GM18526 (cell line): ENCODE measurements at regions not wholly inside any gene's neighbourhood (a gene's known extent, or its start where the extent isn't known, plus 50 kb on each side); places are given as distances from the start of the nearest gene placed in this dataset.

Experiments used
- POLR2A ChIP-seq: IDR thresholded peaks from 3 replicates; pipeline ENCODE4 v1.6.1; 2011; ENCODE audit not compliant: insufficient read length; ENCODE audit errors: extremely low read depth

DNA sequence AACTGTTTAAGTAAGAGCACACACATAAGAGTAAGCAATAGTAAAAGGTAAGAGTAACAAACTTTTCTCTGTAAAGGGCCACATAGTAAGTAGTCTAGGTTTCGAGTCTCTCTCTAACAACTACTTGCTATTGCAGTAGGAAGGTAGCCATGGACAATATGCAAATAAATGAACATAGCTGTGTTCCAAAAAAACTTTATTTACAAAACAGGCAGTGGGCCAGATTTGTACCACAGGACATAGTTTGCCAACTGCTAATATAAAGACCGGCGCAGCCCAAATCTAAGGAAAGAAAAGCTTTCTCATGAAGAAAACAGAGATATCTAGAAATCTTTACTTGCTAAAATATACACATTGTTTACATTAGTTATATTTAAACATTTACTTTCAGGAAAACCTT lies 239.0 kb upstream of the EGLN3 start:
- TF ChIP-seq POLR2A, result no peak

DNA sequence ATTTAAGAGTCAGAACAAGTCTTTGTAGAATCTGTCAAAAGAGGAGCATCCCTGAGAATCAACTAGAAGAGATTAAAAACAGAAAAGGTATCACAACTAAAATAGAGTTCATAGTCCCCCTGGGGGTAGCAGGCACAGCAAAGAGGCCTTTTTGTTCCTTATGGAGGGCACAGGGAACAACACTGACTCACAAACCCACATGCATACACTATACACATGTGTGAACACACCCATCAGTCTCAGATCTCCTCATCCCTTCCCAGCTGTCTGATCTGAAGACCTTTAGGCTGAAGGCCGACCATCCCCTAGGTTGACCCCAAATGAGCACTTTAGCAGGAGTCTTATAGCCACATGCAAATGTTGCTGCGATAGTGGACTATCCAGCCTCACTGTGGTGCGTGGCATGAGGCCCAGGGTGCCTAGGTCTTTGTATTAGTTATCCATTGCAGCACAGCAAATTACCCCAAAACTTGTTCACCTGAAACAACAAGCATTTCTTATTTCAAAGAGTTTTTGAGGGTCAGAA lies 236.7 kb upstream of the EGLN3 start:
- no peak for TF ChIP-seq POLR2A

DNA sequence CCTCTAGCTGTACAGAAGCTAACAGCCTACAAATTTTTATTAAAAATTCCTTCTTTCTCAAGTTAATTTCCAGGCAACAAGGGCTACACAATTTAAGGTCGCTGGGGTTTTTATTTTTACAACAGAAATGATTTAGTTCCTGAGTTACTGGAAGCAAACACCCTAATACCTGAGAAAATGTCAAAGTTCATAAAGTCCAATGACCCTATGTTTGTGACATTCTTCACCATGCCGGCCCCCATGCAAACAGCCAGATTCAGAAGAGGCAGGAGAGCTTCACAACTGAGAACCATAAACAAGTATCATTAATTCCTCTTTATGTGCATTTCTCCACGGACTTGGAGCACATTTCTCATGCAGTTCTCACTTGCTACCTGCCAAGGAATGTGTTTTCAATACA lies 236.2 kb upstream of the EGLN3 start:
- no peak for TF ChIP-seq POLR2A

DNA sequence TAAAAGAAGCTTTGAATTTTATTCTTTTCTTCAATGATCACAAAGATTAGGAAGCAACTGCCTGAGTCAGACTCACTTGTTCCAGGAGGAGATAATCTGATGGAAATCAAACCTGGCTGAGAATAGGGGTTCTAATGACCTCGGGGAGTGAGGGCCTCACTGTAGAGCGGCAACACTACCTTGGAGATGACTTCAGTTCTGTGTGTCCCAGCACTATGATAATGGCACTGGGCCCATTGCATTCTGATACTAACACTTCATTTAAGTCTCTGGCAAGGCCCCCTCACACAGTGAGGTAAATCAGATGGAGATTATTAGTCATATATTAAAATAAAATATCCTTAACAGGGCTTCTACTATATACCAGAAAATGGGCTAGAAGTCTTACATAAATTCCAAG lies 233.3 kb upstream of the EGLN3 start:
- no peak for TF ChIP-seq POLR2A

DNA sequence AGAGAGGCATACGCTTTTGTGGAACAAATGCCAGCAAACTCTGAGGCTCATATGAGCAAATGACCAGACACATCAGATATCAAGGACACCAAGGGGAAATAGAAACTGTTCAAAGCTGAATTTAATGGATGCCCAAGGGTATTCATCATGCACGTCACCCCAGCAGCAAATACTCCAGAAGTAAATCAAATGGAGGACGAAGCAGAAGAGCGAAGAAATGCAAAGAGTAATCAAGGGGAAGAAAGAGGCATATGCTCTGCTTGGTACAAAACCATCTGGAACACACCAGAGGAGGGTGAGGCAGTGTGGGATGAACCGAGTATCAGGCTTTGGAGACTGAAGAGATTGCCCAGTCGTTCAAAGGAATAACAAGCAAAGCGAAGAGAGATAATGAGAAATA lies 232.6 kb upstream of the EGLN3 start:
- no peak for TF ChIP-seq POLR2A

DNA sequence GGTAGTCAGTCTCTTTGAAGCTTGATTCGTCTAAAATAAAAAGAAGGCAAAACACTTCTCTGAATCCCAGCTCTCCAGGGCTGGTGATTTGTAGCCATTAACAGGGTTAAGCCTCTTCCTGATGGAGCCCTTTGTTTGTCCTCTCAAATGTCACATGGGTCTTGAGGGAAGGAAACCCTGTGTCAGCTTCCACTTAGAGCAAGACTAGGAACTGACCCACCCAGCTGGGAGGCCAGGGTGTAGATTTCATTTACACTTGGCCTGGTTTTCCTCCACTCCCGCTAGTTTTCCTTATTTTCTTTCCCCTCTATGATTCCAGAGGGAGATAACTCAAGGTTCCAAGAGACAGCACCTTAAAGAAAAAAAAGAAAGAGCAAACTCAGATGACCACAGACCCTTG lies 230.5 kb upstream of the EGLN3 start:
- no peak for TF ChIP-seq POLR2A

DNA sequence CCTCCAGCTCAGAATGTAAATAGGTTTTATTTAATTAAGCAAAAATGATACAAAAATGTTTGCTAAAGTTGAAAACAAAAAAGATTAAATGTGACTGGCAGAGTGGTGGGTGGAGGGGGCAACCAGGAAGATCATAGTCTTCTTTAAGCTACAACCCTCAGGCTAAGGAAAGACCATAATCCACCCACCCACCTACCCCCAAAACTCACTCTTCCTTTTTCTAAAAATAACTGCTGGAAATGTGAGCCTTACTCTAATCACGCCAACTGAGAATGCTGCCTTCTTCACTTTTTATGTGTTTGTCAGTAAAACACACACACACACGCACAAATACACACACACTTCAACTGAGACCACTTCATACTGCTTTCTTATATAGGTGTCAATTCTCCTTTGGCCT lies 230.0 kb upstream of the EGLN3 start:
- no peak for TF ChIP-seq POLR2A

DNA sequence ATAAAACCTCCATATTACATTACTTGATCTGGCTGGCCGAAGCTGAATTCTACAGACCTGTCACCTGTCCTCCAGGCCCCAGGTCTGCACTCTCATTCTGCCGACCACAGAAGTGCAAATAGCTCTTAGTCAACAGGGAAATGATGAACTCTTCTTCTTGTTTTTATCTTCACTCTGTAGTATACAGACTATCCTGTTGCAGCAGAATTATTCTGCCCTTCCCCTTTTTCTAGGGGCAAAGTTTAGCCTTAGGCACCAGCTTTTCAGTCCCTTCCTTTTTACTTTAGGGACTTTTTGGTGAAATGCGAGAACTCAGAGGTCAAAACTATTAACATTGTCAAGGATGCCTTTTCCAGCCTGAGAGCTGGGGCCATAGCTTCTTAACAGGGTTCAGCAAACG lies 229.6 kb upstream of the EGLN3 start:
- no peak for TF ChIP-seq POLR2A

DNA sequence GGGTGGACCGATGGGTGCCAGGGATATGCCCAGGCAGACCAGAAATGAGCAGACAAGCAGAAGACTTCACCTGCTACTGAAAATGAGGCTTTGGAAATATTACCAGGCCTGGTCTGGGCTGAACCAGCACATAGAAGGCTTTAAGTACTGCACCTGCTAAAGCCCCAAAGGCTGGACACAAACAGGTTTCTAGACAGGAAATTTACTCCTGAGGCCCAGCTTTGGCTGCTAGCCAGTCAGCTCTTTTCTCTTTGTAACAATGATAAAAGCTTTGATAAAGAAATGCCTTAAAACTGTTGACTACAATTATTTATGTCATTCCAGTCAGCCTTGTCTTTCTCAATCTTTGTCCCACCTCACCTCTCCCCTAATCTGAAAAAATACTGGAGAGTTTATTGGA lies 228.9 kb upstream of the EGLN3 start:
- no peak for TF ChIP-seq POLR2A

DNA sequence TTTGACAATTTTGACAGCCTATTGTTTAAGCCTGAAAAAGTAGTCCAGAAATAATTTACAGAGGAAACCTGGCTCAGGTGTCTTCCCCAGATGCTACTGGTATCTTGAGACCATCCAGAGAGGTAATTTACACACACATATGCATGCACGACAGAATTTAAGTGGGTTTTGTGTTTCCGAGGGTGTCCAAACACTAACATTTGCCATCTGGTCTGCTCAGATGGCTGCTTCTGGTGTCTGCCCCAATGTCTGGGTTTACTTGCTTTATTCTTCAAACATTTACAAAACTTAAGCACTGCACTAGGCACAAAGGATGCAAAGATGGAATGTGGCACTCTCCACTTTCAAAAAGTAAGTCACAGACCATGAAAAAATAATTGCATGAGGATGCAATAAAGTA lies 226.6 kb upstream of the EGLN3 start:
- TF ChIP-seq POLR2A, result no peak

DNA sequence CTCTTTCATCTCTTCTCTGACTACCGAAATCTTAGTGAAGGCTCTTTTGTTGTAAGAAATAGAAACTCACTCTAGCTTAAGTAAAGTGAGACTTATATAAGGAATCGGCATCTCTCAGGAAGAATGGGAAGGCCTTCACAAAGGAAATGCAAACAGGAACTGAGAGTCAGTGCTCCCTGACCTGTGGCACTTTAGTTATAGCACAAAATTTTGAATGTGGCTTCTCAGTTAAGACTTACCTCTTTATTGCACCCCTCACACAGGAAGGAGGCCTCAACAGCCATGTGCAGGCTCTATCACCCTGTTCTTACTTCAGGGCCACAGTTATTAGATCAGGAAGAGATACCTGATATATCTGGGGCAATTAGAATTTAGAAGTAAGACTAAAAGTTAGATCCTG lies 224.7 kb upstream of the EGLN3 start:
- no peak for TF ChIP-seq POLR2A

DNA sequence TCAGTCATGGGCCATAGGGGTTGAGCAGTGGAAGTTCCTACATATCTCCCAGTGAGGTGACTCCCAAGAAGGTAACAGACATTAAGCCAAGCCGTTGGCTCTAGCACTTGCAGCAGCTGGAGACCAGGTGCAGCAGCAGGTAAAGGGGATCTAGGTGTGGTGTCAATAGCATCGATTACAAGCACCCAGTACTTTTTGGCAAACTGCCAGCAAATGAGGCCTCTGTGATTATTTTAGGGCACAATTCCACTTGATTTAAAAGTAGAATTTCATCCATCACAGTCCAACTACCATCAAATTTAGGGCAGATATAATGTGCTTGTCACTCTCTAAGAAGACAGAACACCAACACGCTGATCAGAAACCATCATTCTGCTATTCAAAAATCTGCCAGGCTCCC lies 224.1 kb upstream of the EGLN3 start:
- no peak for TF ChIP-seq POLR2A

DNA sequence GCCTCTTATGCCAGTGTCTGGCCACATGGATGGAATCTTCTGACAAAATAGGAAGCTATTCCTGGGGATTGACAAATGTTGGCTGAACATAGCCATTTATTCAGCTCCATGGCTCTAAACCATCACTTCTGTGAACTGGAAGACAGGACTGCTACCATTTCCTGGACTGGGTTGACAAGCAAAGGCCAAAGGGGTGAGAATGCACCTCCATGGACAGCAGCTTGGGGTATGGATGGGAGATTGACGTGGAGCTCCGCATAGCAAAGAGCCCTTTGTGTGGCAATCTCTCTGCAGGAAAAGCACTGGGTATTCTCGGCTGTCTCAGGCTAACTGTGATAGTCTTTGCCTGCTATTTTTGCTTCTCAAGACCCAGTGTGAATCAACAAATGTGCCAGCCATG lies 223.0 kb upstream of the EGLN3 start:
- TF ChIP-seq POLR2A, result no peak

DNA sequence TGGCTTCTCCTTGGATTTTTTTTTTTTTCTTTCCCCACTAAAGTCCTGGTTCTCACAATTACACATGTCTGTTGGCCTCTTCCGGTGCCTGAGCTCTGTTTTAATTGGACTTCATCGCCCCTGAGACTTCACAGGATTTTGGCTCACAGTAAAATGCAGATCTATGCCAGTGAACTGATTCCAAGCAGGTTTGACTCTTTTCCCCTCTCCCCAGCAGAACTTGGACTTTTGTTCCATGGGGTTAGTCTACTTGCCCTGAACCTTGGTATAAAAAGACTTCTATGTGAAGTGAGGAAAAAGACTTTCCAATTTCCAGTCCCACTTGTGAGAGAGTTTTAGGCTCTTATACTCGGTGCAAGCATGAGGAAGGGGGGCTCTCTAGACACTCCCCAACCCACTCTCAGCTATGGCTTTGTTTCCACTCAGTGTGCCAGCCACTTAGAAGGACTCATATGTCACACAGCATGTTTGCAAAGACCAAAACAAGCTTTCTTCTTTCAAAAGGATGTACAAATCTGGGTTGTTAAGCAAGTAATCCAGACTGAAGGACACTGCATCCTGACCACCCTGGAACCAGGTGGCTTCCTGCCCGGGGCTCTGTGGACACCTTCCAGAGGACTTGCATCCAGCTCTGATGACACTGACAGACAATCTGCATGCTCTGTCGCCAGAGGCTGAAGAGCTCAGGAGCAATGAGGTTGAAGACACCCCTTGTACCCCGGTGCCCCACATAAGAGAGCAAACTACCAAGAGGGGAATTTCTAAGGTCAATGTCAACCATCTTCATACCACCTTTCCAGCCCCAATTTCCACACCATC lies 221.9 kb upstream of the EGLN3 start:
- no peak for TF ChIP-seq POLR2A

DNA sequence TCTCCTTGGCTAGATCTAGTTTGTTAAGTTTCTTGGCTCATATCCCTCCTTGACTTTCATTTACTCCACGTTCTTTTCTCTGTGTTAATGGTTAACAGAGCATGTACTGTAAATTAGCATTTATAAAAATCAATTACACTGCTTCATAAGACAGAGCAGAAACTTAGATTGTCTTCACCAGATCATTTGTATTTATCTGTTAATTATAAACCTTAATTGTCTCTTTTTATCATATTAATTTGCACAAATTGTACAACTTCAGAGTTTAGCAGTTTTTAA lies 221.2 kb upstream of the EGLN3 start:
- TF ChIP-seq POLR2A, result no peak

DNA sequence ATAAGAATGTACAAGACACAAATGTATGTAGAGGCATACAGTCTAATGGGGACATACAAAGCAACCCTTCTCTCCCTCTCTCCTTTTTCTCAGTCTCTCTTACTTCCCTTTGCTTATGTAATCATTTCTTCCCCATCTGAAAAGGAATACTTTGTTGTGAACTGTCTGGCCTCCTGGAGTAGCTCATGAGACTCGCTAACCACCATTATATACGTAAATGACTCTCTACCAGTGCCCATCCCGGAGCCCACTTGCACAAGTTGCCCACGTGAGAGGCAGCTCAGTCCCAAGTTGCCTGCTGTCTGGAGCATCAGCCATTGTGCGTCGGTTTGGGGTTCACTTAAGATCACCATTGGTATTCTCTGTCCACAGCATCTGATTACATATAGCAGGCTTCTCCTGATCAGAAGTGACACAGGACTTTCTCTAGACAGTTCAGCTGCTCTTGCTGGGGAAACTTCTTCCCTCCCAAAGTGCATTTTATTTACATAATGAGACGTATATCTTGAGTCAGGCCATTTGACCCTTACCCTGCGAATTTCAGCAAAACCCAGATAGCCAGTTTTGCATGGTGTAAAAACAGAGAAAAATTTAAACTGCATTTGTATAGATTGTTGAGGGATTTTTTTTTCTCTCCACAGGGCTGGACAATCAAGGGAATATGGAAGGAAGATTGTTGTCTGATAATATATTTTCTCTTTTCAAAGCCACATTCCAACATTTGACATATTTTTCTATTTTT lies 220.7 kb upstream of the EGLN3 start:
- TF ChIP-seq POLR2A, result no peak

DNA sequence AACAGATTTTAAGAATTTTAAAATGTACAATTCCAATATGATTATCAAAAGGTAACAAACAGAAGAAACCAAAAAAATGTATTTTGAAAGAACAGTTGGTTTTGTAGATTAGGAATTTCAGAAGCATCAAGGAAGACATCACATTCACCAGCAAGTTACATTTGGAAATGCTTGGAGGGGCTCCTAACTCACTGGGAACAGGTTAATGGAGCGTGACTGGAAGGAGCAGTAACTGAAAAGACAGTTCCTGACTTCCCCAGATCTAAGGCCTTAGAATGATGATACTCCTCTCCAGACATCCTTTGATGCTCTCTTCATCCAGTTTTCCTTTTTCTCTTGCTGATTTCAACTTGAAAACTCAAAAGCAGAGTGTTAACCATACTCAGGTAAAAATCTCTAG lies 220.0 kb upstream of the EGLN3 start:
- no peak for TF ChIP-seq POLR2A
